ENCODE measurements at regions not wholly inside any gene's neighbourhood (a gene's known extent, or its start where the extent isn't known, plus 50 kb on each side); places are given as distances from the start of the nearest gene placed in this dataset.
A peak's percentile ranks its signal among the peaks of the same experiment; 100 is the strongest.
"Not testable (repeated sequence)": the region's sequence is repeated elsewhere in the genome, so short reads cannot be mapped to it uniquely, and the experiment has no call there.

DNA sequence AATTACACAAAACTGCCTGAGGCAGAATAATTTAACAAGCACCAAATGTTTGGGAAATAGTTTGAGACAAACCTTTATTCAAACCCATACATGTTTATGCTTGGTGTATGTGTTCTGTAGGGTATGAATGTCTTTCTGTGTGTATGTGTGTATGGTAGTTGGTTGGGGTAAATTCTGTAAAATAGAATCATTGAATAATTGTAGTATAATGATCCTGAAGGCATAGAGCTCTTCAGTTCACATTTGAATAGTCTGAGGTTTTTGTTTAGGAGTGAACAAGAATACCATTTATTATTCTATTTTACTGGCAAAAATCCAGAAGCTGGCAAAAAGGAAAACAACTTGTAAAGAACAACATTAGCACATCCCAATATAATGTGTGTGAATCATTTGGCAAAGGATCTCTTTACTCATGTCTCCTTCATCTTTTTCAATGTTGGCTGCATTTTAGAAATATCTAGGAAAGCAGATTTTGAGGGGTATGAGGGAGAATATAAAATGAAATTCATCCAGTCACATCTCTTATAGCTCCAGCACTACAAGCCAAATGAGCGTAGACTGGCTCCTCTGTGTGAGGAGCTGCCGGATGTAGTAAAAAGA lies 70.4 kb upstream of the XIST start:
- H3K4me1 ChIP-seq (ENCODE audit: insufficient read depth, poor library complexity, severe bottlenecking) = peaks cover 2% of the 10 kb centered on the region
- peak overlapping the region; percentile 47 for H3K27ac ChIP-seq (ENCODE audit: poor library complexity, severe bottlenecking)
- H3K9me3 ChIP-seq (ENCODE audit: severe bottlenecking) = no peaks in the 10 kb centered on the region
- no peak for DNase-seq (ENCODE audit: low spot score)
- TF ChIP-seq, protein P1, sequence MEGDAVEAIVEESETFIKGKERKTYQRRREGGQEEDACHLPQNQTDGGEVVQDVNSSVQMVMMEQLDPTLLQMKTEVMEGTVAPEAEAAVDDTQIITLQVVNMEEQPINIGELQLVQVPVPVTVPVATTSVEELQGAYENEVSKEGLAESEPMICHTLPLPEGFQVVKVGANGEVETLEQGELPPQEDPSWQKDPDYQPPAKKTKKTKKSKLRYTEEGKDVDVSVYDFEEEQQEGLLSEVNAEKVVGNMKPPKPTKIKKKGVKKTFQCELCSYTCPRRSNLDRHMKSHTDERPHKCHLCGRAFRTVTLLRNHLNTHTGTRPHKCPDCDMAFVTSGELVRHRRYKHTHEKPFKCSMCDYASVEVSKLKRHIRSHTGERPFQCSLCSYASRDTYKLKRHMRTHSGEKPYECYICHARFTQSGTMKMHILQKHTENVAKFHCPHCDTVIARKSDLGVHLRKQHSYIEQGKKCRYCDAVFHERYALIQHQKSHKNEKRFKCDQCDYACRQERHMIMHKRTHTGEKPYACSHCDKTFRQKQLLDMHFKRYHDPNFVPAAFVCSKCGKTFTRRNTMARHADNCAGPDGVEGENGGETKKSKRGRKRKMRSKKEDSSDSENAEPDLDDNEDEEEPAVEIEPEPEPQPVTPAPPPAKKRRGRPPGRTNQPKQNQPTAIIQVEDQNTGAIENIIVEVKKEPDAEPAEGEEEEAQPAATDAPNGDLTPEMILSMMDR (IDR thresholded peaks at IDR 0.05; ENCODE audit: poor library complexity, severe bottlenecking) = no peak
- peak; percentile 27; the same call in 1 of the 3 replicates for ATAC-seq (ENCODE audit: low read depth)
- H3K36me3 ChIP-seq (ENCODE audit: low read depth) = no peaks in the 10 kb centered on the region
- H3K4me3 ChIP-seq (ENCODE audit: severe bottlenecking) = no peak overlapping the region
- H3K27me3 ChIP-seq (ENCODE audit: insufficient read depth, poor library complexity, severe bottlenecking) = no peaks in the 10 kb centered on the region

DNA sequence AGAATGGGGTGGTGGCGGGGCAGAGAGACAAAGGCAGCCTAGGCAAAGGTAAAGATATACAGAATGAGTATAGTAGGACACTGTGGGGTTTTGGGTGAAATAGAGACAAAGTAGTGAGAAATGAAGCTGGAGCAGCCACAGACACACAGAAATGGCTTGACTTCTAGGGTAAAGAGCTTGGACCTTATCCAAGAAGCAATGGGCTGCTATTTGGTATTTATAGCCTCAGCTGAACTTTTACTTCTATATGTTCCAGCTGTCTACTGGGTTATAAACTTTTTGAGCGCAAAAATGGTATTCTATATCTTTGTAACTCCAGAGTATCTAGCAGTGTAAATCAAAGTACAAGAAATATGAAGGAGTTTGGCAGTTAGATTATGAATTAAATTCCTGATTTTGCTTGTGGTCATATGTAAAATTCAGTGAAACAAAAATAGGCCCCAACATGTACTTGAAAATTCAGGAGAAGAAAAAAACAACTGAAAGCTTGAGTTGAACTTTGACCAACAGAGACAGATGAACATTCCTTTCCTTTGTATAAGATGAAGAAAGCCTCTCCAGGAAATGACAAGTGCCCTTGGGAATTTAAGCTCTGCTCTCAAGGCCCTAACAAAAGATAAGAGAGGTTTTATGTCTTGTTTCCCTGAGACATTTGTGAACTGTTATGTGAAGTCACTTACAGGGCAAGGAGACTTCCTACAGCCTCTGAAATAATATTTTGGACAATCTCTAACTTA lies 64.6 kb upstream of the XIST start:
- H3K9me3 ChIP-seq (ENCODE audit: severe bottlenecking) = no peaks in the 10 kb centered on the region
- H3K4me1 ChIP-seq (ENCODE audit: insufficient read depth, poor library complexity, severe bottlenecking) = peaks cover 22% of the 10 kb centered on the region
- peak overlapping the region; percentile 96 for H3K27ac ChIP-seq (ENCODE audit: poor library complexity, severe bottlenecking)
- TF ChIP-seq, protein P1 (IDR thresholded peaks at IDR 0.05; ENCODE audit: poor library complexity, severe bottlenecking) = no peak
- H3K36me3 ChIP-seq (ENCODE audit: low read depth) = no peaks in the 10 kb centered on the region
- DNase-seq (ENCODE audit: low spot score) (no peak), ATAC-seq (ENCODE audit: low read depth) (peak; percentile 97)
- no peaks in the 10 kb centered on the region for H3K27me3 ChIP-seq (ENCODE audit: insufficient read depth, poor library complexity, severe bottlenecking)
- H3K4me3 ChIP-seq (ENCODE audit: severe bottlenecking) = no peak overlapping the region

DNA sequence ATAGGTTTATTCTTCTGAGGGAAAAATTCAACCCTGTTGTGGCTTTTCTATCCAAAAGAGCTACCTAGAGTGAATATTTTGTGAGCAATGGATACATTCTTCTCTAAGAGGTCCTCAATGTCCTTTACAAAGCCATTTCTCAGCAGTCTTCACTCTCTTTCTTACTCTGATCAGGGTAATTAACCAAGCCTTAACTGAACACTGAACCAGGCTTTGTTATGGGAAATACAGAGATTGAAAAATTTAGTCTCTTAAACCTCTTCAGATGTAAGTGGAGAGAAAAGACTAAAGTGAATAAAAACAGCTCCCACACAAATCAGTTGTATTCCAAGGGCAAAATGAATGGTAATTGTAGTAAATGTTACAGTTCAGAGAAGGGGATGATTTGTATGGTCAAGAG lies 64.0 kb upstream of the XIST start:
- no peak for DNase-seq (ENCODE audit: low spot score)
- Histone ChIP-seq H3K27ac (ENCODE audit: poor library complexity, severe bottlenecking) (peak overlapping the region; percentile 96), H3K4me1 (ENCODE audit: insufficient read depth, poor library complexity, severe bottlenecking) (peaks cover 22% of the 10 kb centered on the region), H3K9me3 (ENCODE audit: severe bottlenecking) (no peaks in the 10 kb centered on the region), H3K27me3 (ENCODE audit: insufficient read depth, poor library complexity, severe bottlenecking) (no peaks in the 10 kb centered on the region), H3K4me3 (ENCODE audit: severe bottlenecking) (no peak overlapping the region), H3K36me3 (ENCODE audit: low read depth) (no peaks in the 10 kb centered on the region)
- TF ChIP-seq, protein P1 (IDR thresholded peaks at IDR 0.05; ENCODE audit: poor library complexity, severe bottlenecking) = no peak
- no peak for ATAC-seq (ENCODE audit: low read depth)

DNA sequence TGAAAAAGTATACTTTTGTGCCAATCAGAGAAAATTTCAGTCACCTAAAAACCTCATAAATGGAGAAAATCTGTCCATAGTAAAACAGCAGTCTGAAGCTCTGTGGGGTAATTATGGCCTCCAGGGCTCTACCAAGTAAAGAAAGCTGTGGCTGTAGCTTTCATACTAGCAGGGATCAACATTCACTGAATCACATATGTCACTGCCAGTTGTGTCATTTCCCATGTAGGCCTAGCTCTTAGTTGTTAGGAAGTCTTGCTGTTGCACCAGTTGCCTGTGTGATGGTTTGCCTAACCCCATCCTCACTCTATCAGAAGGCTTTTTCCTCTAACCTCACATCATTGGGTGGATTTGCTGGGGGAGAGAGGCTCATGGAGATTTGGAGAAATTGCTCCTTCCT lies 62.3 kb upstream of the XIST start:
- not testable (repeated sequence) for H3K36me3 ChIP-seq (ENCODE audit: low read depth); DNase-seq (ENCODE audit: low spot score); ATAC-seq (ENCODE audit: low read depth); H3K9me3 ChIP-seq (ENCODE audit: severe bottlenecking); H3K27me3 ChIP-seq (ENCODE audit: insufficient read depth, poor library complexity, severe bottlenecking); H3K4me3 ChIP-seq (ENCODE audit: severe bottlenecking)
- H3K4me1 ChIP-seq (ENCODE audit: insufficient read depth, poor library complexity, severe bottlenecking) = peaks cover 22% of the 10 kb centered on the region
- H3K27ac ChIP-seq (ENCODE audit: poor library complexity, severe bottlenecking) = peak overlapping the region; percentile 96

DNA sequence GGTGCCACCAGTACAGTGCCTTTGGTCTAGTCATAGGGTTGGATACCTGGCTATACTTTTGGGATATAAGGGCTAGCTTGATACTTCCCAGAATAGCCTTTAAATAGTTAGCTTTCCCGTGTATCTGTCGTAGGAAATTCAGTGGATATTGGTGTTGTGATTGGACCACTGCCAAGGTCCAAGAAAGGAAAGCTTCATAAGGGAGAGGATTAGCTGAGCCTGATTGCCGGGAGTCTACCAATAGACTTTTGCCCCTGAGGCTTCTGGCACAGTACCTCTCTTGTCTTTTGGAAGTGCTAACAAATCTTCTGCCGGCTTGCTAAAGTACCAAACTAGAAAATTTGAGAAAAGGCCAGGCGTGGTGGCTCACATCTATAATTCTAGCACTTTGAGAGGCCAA lies 61.1 kb upstream of the XIST start:
- H3K27ac ChIP-seq (ENCODE audit: poor library complexity, severe bottlenecking) = peak overlapping the region; percentile 15

DNA sequence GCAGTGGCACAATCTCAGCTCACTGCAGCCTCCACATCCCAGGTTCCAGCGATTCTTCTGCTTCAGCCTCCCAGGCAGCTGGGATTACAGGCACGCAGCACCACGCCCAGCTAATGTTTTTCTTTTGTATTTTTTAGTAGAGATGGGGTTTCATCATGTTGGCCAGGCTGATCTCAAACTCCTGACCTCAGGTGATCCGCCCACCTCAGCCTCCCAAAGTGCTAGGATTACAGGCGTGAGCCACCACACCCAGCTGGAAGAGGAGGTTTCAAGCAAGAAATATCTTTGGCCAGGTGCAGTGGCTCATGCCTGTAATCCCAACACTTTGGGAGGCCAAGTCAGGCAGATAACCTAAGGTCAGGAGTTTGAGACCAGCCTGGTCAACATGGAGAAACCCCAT lies 59.4 kb upstream of the XIST start:
- H3K27ac ChIP-seq (ENCODE audit: poor library complexity, severe bottlenecking); DNase-seq (ENCODE audit: low spot score); ATAC-seq (ENCODE audit: low read depth); H3K4me3 ChIP-seq (ENCODE audit: severe bottlenecking); H3K36me3 ChIP-seq (ENCODE audit: low read depth); H3K9me3 ChIP-seq (ENCODE audit: severe bottlenecking); H3K27me3 ChIP-seq (ENCODE audit: insufficient read depth, poor library complexity, severe bottlenecking): not testable (repeated sequence)
- peaks cover 12% of the 10 kb centered on the region for H3K4me1 ChIP-seq (ENCODE audit: insufficient read depth, poor library complexity, severe bottlenecking)

More for the DNA sequence above, 61.1 kb upstream of the XIST start:
- no peaks in the 10 kb centered on the region for H3K36me3 ChIP-seq (ENCODE audit: low read depth)
- H3K4me3 ChIP-seq (ENCODE audit: severe bottlenecking) = no peak overlapping the region
- H3K27me3 ChIP-seq (ENCODE audit: insufficient read depth, poor library complexity, severe bottlenecking) = no peaks in the 10 kb centered on the region
- DNase-seq (ENCODE audit: low spot score) (no peak), ATAC-seq (ENCODE audit: low read depth) (0 out of 3 replicates have a peak, but pooled peaks have one; percentile 47)
- TF ChIP-seq, protein P1 (IDR thresholded peaks at IDR 0.05; ENCODE audit: poor library complexity, severe bottlenecking) = no peak
- H3K4me1 ChIP-seq (ENCODE audit: insufficient read depth, poor library complexity, severe bottlenecking) = peaks cover 22% of the 10 kb centered on the region
- no peaks in the 10 kb centered on the region for H3K9me3 ChIP-seq (ENCODE audit: severe bottlenecking)

DNA sequence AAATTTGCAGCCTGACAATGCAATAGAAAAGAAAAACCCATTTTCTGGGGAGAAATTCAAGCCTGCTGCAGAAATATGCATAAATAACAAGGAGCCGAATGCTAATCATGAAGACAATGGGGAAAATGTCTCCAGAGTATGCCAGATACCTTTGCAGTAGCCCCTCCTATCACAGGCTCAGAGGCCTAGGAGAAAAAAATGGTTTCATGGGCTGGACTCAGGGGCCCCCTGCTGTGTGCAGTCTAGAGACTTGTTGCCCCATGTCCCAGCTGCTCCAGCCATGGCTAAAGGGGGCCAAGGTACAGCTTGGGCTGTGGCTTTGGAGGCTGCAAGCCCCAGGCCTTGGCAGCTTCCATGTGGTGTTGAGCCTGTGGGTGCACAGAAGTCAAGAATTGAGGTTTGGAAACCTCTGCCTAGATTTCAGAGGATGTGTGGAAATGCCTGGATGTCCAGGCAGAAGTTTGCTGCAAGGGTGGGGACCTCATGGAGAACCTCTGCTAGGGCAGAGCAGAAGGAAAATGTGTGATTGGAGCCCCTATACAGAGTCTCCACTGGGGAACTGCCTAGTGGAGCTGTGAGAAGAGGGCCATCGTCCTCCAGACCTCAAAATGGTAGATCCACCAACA lies 53.3 kb upstream of the XIST start:
- H3K4me3 ChIP-seq (ENCODE audit: severe bottlenecking); ATAC-seq (ENCODE audit: low read depth); H3K27ac ChIP-seq (ENCODE audit: poor library complexity, severe bottlenecking); H3K27me3 ChIP-seq (ENCODE audit: insufficient read depth, poor library complexity, severe bottlenecking); H3K36me3 ChIP-seq (ENCODE audit: low read depth); DNase-seq (ENCODE audit: low spot score); H3K9me3 ChIP-seq (ENCODE audit: severe bottlenecking); H3K4me1 ChIP-seq (ENCODE audit: insufficient read depth, poor library complexity, severe bottlenecking): not testable (repeated sequence)

Data from RWPE2 (cell line).